SHP77 (cell line): ENCODE measurements at regions not wholly inside any gene's neighbourhood (a gene's known extent, or its start where the extent isn't known, plus 50 kb on each side); places are given as distances from the start of the nearest gene placed in this dataset.
"Not testable (repeated sequence)": the region's sequence is repeated elsewhere in the genome, so short reads cannot be mapped to it uniquely, and the experiment has no call there.

Experiments used
- DNase-seq, 2 experiments: peaks; one replicate each; lab custom pipeline; 2025; lab: John Stamatoyannopoulos, UW

GRCh38 chr6:12546410-12547002, 170.1 kb upstream of the PHACTR1 start:
- no peak for DNase-seq

- no peak for DNase-seq
Measured at GRCh38 chr6:12548526-12548925, 168.0 kb upstream of the PHACTR1 start.

- DNase-seq: not testable (repeated sequence)
Measured at GRCh38 chr6:12549445-12549844, 167.1 kb upstream of the PHACTR1 start.

GRCh38 chr6:12554820-12555219, 161.7 kb upstream of the PHACTR1 start:
- not testable (repeated sequence) for DNase-seq

GRCh38 chr6:12555267-12555666, 161.3 kb upstream of the PHACTR1 start:
- DNase-seq: no peak

- DNase-seq: no peak
Measured at GRCh38 chr6:12555781-12556180, 160.8 kb upstream of the PHACTR1 start.

- no peak for DNase-seq
Measured at GRCh38 chr6:12557765-12558164, 158.8 kb upstream of the PHACTR1 start.

- DNase-seq: no peak
Measured at GRCh38 chr6:12560315-12560714, 156.3 kb upstream of the PHACTR1 start.

- no peak for DNase-seq
Measured at GRCh38 chr6:12566618-12567123, 149.9 kb upstream of the PHACTR1 start.

GRCh38 chr6:12567682-12568081, 148.9 kb upstream of the PHACTR1 start:
- DNase-seq: no peak

GRCh38 chr6:12569646-12570045, 146.9 kb upstream of the PHACTR1 start:
- no peak for DNase-seq

- no peak for DNase-seq
Measured at GRCh38 chr6:12570461-12571030, 146.0 kb upstream of the PHACTR1 start.

- DNase-seq: no peak
Measured at GRCh38 chr6:12572896-12573827, 143.4 kb upstream of the PHACTR1 start.

- DNase-seq: no peak
Measured at GRCh38 chr6:12575961-12576360, 140.6 kb upstream of the PHACTR1 start.

GRCh38 chr6:12576389-12576788, 140.2 kb upstream of the PHACTR1 start:
- DNase-seq: no peak

GRCh38 chr6:12577124-12577850, 139.3 kb upstream of the PHACTR1 start:
- DNase-seq: no peak

GRCh38 chr6:12578097-12578496, 138.5 kb upstream of the PHACTR1 start:
- no peak for DNase-seq

- DNase-seq: no peak
Measured at GRCh38 chr6:12578751-12579150, 137.8 kb upstream of the PHACTR1 start.

- DNase-seq: no peak
Measured at GRCh38 chr6:12580290-12580689, 136.3 kb upstream of the PHACTR1 start.

- DNase-seq: no peak
Measured at GRCh38 chr6:12582421-12583110, 134.0 kb upstream of the PHACTR1 start.

- DNase-seq: no peak
Measured at GRCh38 chr6:12584631-12585405, 131.7 kb upstream of the PHACTR1 start.
